OCI-LY3 (cell line): ENCODE measurements at regions not wholly inside any gene's neighbourhood (a gene's known extent, or its start where the extent isn't known, plus 50 kb on each side); places are given as distances from the start of the nearest gene placed in this dataset.

Experiments
- EZH2phosphoT487 ChIP-seq: fragments of 200-600 bp; shearing (Covaris generic); IDR thresholded peaks from 2 replicates; pipeline ENCODE4 v1.6.1; 2018; ENCODE audit warnings: antibody characterized with exemption, mixed run types, low read depth
- TF ChIP-seq, protein P1 (sequence below): fragments of 200-600, 300-600 bp; sonication (generic); IDR thresholded peaks from 2 replicates; pipeline ENCODE4 v1.5.1; 2014; ENCODE audit warnings: antibody characterized with exemption, low read length, low read depth

GRCh38 chr11:88431675-88432341, 94.3 kb upstream of the CTSC start:
- TF ChIP-seq, protein P1, sequence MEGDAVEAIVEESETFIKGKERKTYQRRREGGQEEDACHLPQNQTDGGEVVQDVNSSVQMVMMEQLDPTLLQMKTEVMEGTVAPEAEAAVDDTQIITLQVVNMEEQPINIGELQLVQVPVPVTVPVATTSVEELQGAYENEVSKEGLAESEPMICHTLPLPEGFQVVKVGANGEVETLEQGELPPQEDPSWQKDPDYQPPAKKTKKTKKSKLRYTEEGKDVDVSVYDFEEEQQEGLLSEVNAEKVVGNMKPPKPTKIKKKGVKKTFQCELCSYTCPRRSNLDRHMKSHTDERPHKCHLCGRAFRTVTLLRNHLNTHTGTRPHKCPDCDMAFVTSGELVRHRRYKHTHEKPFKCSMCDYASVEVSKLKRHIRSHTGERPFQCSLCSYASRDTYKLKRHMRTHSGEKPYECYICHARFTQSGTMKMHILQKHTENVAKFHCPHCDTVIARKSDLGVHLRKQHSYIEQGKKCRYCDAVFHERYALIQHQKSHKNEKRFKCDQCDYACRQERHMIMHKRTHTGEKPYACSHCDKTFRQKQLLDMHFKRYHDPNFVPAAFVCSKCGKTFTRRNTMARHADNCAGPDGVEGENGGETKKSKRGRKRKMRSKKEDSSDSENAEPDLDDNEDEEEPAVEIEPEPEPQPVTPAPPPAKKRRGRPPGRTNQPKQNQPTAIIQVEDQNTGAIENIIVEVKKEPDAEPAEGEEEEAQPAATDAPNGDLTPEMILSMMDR = no peak
- TF ChIP-seq EZH2phosphoT487 = no peak
